ENCODE measurements at regions not wholly inside any gene's neighbourhood (a gene's known extent, or its start where the extent isn't known, plus 50 kb on each side); places are given as distances from the start of the nearest gene placed in this dataset.
"Not testable (repeated sequence)": the region's sequence is repeated elsewhere in the genome, so short reads cannot be mapped to it uniquely, and the experiment has no call there.

DNA sequence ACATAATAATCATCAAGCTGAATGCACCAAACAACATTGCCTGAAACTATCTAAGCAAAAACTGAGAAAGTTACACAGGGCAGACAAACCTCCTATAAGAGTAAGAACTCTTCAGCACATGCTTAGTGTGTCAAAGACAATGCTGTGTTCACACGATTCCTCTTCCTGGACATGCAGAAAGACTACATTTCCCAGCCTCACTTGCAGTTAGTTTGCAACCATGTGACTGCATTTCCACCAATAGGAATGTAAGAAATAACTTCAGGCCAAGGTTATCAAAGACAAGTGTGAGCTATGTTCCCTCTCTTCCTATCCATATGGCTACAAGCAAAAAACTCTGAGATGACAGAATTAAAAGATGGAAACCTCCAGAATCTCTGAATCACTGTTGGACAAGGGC lies 109.8 kb downstream of the OTOP1 start:
- H3K27ac ChIP-seq (ENCODE audit: low read length); H3K4me1 ChIP-seq (ENCODE audit: control insufficient read depth, insufficient read depth, low read length); H3K27me3 ChIP-seq (ENCODE audit: control insufficient read depth, insufficient read depth, low read length); H3K4me3 ChIP-seq (ENCODE audit: low read length); DNase-seq; H3K36me3 ChIP-seq (ENCODE audit: control insufficient read depth, insufficient read depth, low read length); H3K9me3 ChIP-seq (ENCODE audit: control insufficient read depth, low read depth, low read length): not testable (repeated sequence)
- no CpG with 5 or more reads among the region's 1 CpG for WGBS (ENCODE audit: insufficient coverage, low lambda C conversion rate)

DNA sequence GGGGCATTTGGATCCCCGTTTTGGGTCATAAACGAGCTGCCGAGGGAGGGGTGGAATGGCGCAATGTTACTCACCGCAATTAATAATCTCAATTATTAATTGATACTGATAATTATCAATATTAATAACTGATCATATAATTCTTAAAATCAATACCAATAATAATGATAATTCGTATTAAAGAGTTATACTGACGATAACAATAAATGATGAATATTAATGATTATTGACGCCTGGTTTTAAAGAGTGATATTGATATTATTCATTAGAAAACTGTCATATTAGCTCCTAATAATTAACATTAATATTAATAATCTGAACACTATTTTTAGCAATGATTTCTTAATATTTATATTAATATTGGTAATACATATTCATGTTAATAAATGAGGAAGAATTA lies 92.4 kb downstream of the OTOP1 start:
- H3K4me1 ChIP-seq (ENCODE audit: control insufficient read depth, insufficient read depth, low read length); H3K9me3 ChIP-seq (ENCODE audit: control insufficient read depth, low read depth, low read length); H3K36me3 ChIP-seq (ENCODE audit: control insufficient read depth, insufficient read depth, low read length); H3K4me3 ChIP-seq (ENCODE audit: low read length); H3K27ac ChIP-seq (ENCODE audit: low read length); H3K27me3 ChIP-seq (ENCODE audit: control insufficient read depth, insufficient read depth, low read length); DNase-seq: not testable (repeated sequence)
- WGBS (ENCODE audit: insufficient coverage, low lambda C conversion rate), result no CpG with 5 or more reads among the region's 8 CpGs

DNA sequence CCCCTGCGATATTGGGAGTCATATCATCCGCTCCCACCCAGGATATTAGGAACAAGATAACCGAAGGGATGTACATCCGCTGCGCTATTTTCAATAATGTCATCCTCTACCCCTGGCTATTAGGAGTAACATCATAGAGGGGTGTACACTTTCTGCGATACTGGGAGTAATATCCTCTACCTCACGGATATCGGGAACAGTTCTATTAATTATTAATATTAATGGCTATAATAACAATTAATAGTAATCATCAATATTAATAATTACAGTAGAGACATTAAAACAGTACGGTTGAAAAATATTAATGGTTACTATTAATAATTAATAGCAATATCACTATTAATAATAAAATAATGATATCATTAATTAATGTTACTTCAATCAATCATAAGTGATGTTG lies 90.1 kb downstream of the OTOP1 start:
- not testable (repeated sequence) for H3K27me3 ChIP-seq (ENCODE audit: control insufficient read depth, insufficient read depth, low read length); H3K9me3 ChIP-seq (ENCODE audit: control insufficient read depth, low read depth, low read length); DNase-seq; H3K36me3 ChIP-seq (ENCODE audit: control insufficient read depth, insufficient read depth, low read length); H3K4me1 ChIP-seq (ENCODE audit: control insufficient read depth, insufficient read depth, low read length); H3K4me3 ChIP-seq (ENCODE audit: low read length); H3K27ac ChIP-seq (ENCODE audit: low read length)
- WGBS (ENCODE audit: insufficient coverage, low lambda C conversion rate), result no CpG with 5 or more reads among the region's 9 CpGs

Measured in large intestine (tissue), 3 donors.